ENCODE measurements at regions not wholly inside any gene's neighbourhood (a gene's known extent, or its start where the extent isn't known, plus 50 kb on each side); places are given as distances from the start of the nearest gene placed in this dataset.

GRCh38 chr16:85167589-85168537 is 55.6 kb upstream of the CIBAR2 start (continued):
- TF ChIP-seq ZNF724P (CRISPR knock-in tag; IDR thresholded peaks at IDR 0.05; ENCODE audit: borderline replicate concordance): 0 out of 2 replicates have a peak, but pooled peaks have one; percentile 41
- no peak for TF ChIP-seq ZNF510 (CRISPR knock-in tag; IDR thresholded peaks at IDR 0.05; ENCODE audit: low read depth)
- TF ChIP-seq ZNF10 (CRISPR knock-in tag; IDR thresholded peaks at IDR 0.05; ENCODE audit: borderline replicate concordance, low read depth): no peak
- no peak for TF ChIP-seq HOXA9 (CRISPR knock-in tag; IDR thresholded peaks at IDR 0.05; ENCODE audit: borderline replicate concordance)
- peak; percentile 77 for TF ChIP-seq PITX1 (CRISPR knock-in tag; IDR thresholded peaks at IDR 0.05)
- TF ChIP-seq, protein P1, sequence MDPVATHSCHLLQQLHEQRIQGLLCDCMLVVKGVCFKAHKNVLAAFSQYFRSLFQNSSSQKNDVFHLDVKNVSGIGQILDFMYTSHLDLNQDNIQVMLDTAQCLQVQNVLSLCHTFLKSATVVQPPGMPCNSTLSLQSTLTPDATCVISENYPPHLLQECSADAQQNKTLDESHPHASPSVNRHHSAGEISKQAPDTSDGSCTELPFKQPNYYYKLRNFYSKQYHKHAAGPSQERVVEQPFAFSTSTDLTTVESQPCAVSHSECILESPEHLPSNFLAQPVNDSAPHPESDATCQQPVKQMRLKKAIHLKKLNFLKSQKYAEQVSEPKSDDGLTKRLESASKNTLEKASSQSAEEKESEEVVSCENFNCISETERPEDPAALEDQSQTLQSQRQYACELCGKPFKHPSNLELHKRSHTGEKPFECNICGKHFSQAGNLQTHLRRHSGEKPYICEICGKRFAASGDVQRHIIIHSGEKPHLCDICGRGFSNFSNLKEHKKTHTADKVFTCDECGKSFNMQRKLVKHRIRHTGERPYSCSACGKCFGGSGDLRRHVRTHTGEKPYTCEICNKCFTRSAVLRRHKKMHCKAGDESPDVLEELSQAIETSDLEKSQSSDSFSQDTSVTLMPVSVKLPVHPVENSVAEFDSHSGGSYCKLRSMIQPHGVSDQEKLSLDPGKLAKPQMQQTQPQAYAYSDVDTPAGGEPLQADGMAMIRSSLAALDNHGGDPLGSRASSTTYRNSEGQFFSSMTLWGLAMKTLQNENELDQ (CRISPR knock-in tag; IDR thresholded peaks at IDR 0.05; ENCODE audit: borderline replicate concordance): no peak
- TF ChIP-seq CCDC6 (CRISPR knock-in tag; IDR thresholded peaks at IDR 0.05): peak; percentile 39; the same call in 1 of the 2 replicates
- TF ChIP-seq ARHGAP35 (CRISPR knock-in tag; IDR thresholded peaks at IDR 0.05; ENCODE audit: borderline replicate concordance): no peak; the same call in 1 of the 2 replicates
- TF ChIP-seq, protein P2, sequence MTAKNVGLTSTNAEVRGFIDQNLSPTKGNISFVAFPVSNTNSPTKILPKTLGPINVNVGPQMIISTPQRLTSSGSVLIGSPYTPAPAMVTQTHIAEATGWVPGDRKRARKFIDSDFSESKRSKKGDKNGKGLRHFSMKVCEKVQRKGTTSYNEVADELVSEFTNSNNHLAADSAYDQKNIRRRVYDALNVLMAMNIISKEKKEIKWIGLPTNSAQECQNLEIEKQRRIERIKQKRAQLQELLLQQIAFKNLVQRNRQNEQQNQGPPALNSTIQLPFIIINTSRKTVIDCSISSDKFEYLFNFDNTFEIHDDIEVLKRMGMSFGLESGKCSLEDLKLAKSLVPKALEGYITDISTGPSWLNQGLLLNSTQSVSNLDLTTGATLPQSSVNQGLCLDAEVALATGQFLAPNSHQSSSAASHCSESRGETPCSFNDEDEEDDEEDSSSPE (CRISPR knock-in tag; IDR thresholded peaks at IDR 0.05): no peak
- TF ChIP-seq, protein P3, sequence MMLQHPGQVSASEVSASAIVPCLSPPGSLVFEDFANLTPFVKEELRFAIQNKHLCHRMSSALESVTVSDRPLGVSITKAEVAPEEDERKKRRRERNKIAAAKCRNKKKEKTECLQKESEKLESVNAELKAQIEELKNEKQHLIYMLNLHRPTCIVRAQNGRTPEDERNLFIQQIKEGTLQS (CRISPR knock-in tag; IDR thresholded peaks at IDR 0.05): no peak
- TF ChIP-seq MIXL1 (CRISPR knock-in tag; IDR thresholded peaks at IDR 0.05): peak; percentile 59; the same call in 1 of the 2 replicates
- 0 out of 2 replicates have a peak, but pooled peaks have one; percentile 81 for TF ChIP-seq NFIC (IDR thresholded peaks at IDR 0.05; ENCODE audit: low read length)
- TF ChIP-seq ZNF747 (CRISPR knock-in tag; IDR thresholded peaks at IDR 0.05; ENCODE audit: borderline replicate concordance): no peak
- peak; percentile 22; the same call in 1 of the 2 replicates for TF ChIP-seq ZMAT3 (CRISPR knock-in tag; conservative IDR thresholded peaks at IDR 0.05)
- TF ChIP-seq ZNF709 (CRISPR knock-in tag; IDR thresholded peaks at IDR 0.05): no peak
- no peak for TF ChIP-seq ZNF605 (CRISPR knock-in tag; IDR thresholded peaks at IDR 0.05)
- TF ChIP-seq, protein P4, sequence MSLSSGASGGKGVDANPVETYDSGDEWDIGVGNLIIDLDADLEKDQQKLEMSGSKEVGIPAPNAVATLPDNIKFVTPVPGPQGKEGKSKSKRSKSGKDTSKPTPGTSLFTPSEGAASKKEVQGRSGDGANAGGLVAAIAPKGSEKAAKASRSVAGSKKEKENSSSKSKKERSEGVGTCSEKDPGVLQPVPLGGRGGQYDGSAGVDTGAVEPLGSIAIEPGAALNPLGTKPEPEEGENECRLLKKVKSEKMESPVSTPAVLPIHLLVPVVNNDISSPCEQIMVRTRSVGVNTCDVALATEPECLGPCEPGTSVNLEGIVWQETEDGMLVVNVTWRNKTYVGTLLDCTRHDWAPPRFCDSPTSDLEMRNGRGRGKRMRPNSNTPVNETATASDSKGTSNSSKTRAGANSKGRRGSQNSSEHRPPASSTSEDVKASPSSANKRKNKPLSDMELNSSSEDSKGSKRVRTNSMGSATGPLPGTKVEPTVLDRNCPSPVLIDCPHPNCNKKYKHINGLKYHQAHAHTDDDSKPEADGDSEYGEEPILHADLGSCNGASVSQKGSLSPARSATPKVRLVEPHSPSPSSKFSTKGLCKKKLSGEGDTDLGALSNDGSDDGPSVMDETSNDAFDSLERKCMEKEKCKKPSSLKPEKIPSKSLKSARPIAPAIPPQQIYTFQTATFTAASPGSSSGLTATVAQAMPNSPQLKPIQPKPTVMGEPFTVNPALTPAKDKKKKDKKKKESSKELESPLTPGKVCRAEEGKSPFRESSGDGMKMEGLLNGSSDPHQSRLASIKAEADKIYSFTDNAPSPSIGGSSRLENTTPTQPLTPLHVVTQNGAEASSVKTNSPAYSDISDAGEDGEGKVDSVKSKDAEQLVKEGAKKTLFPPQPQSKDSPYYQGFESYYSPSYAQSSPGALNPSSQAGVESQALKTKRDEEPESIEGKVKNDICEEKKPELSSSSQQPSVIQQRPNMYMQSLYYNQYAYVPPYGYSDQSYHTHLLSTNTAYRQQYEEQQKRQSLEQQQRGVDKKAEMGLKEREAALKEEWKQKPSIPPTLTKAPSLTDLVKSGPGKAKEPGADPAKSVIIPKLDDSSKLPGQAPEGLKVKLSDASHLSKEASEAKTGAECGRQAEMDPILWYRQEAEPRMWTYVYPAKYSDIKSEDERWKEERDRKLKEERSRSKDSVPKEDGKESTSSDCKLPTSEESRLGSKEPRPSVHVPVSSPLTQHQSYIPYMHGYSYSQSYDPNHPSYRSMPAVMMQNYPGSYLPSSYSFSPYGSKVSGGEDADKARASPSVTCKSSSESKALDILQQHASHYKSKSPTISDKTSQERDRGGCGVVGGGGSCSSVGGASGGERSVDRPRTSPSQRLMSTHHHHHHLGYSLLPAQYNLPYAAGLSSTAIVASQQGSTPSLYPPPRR (CRISPR knock-in tag; IDR thresholded peaks at IDR 0.05; ENCODE audit: borderline replicate concordance): peak; percentile 49
- TF ChIP-seq ZBTB14 (CRISPR knock-in tag; IDR thresholded peaks at IDR 0.05): no peak
